NOMO-1 treated with DMSO at 0.1 percent for 48 hours (cell line): ENCODE measurements at regions not wholly inside any gene's neighbourhood (a gene's known extent, or its start where the extent isn't known, plus 50 kb on each side); places are given as distances from the start of the nearest gene placed in this dataset.
"Not testable (repeated sequence)": the region's sequence is repeated elsewhere in the genome, so short reads cannot be mapped to it uniquely, and the experiment has no call there.

Source experiments
- DNase-seq: peaks from one replicate; lab custom pipeline; 2025; ENCODE audit not compliant: unreplicated experiment; lab: John Stamatoyannopoulos, UW

DNA sequence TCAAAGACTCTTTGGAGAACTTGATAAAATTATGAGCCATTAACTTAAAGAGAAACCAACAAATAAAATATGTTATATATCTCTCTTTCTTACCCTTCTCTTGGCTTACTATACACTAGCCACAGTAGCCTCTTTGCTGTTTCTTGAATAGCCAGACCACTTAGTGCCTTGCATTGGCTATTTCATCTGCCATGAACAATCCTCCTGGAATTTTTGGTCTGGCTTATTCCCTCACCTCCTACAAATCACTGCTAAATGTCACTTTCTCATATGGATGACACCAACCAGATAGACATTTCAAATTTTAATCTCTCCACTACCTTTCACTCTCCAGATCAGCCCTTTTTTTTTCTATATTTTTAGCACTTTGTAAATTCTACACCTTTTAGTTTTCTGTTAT lies 1581.7 kb downstream of the EFNA5 start:
- no peak for DNase-seq

GRCh38 chr5:106088462-106088861 lies 1582.3 kb downstream of the EFNA5 start:
- no peak for DNase-seq

GRCh38 chr5:106086352-106086751 lies 1584.4 kb downstream of the EFNA5 start:
- DNase-seq: no peak

DNA sequence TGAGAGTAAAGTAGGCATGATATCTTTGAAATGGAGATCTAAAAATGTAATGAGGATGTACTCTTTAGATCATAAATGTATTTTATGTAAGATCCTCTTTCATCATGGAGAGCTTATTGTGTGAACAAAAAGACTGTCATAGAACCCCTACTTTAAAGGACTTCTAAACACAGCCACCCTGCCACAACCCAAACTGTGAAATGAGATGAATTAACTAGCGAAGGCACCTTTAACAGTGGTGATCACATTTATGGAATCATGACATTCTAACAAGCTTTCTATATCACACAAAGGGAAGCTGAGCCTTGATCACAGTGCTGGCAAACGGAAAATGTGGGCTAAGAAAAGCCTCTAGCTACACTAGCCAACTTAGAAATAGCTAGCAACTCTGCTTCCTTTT lies 1585.2 kb downstream of the EFNA5 start:
- DNase-seq: no peak

GRCh38 chr5:106085136-106085535 lies 1585.6 kb downstream of the EFNA5 start:
- no peak for DNase-seq

DNA sequence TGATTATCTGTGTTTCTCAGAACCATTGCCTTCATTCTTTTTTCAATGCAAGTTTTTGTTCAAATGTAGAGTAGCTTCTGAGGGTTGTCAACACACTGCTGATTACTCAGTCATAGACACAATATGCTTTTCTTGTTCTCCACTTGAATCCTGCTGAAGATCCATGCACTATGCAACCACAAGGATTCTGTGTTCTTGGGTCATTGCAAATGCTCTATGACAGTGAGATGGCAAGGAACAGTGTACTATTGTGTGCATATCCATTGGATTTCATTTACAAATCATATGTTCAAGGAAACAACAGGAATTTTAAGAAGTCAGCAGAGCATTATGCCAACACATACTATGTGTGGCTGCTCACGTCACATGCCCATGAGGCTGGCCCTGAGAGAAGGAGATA lies 1590.2 kb downstream of the EFNA5 start:
- DNase-seq: no peak

DNA sequence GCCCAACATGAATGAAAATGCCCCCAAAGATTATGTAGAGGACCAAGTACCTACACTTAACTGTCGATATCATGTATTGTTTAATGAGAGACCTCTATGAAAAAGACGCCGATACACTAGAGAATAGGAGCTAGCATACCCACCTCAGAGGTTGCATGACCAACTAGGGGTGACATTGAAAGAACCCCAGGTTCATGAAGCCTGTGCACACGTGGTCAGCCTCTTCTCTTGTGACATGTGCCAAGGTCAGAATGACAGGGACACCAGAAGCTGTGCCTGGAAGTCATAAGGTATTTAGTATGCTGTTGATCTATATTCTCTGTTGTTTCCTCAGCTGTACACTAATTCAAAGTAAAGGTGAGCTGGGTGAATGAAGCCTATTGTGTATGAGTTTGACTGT lies 1594.1 kb downstream of the EFNA5 start:
- no peak for DNase-seq

GRCh38 chr5:106072208-106072607 lies 1598.5 kb downstream of the EFNA5 start:
- DNase-seq: no peak

DNA sequence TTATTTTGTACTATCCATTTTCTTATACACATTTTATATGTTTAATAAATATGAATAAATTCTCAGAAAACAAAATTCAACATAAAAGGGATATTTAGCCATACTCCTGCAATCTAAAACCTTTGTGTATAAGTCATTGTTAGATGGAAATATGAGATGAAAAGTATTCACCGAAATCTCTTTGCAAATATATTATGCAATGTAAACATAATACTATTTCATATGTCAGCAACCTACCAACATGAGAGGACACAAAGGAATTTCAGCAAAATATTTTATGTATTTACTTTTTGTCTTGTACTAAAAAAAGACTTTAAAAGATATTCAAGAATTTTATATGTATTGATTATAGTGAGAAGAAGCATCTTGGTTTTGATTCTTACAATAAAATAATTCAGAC lies 1623.4 kb downstream of the EFNA5 start:
- no peak for DNase-seq

DNA sequence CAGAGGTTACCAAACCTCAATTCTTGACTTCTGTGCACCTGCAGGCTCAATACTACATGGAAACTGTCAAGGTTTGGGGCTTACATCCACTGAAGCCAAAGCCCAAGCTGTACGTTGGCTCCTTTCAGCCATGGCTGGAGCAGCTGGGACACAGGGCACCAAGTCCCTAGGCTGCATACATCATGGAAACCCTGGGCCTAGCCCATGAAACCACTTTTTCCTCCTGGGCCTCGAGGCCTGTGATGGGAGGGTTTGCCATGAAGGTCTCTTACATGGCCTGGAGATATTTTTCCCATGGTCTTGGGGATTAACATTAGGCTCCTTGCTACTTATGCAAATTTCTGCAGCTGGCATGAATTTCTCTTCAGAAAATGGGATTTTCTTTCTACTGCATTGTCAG lies 1638.7 kb downstream of the EFNA5 start:
- not testable (repeated sequence) for DNase-seq

- no peak for DNase-seq
Observed at GRCh38 chr5:106028314-106028713, 1642.4 kb downstream of the EFNA5 start.

GRCh38 chr5:106020894-106021293 lies 1649.8 kb downstream of the EFNA5 start:
- no peak for DNase-seq

DNA sequence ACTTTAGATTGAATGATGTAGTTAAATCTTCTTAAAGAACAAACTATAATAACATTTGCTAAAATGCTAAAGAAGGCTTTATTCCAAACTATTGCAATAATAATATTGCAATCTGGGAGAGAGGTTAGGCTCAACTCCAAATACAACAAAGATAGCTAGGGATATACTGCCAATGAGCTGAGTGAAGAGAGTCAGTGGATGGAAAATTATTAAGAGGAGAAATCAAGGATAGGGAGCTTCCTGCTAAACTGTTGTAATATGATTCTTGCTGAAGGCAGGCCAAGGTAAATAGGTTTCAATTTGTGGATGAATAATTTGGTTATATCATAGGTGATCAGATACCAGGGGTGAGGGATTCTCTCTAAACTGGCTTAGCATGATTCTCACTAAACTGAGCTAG lies 1651.5 kb downstream of the EFNA5 start:
- no peak for DNase-seq

- DNase-seq: no peak
Observed at GRCh38 chr5:106017243-106017857, 1653.4 kb downstream of the EFNA5 start.

DNA sequence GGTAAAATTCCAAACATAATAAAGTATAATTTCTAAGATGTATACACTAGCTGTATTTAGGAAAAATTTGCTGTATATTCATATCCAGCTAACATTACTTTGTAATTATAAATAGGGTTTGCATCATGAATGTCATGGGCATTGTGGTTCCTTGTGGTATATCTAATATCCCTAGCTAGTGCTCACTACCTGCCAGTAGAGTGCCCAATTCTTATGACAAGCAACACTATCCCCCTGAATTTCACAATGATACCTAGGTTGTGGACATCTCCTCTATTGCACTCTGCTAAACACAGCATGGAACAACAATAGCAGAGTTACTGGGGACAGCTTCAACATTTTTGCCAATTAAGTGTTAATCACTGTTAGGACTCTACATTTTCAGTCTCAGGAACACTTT lies 1656.5 kb downstream of the EFNA5 start:
- DNase-seq: no peak

- DNase-seq: no peak
Observed at GRCh38 chr5:106006242-106006641, 1664.5 kb downstream of the EFNA5 start.

- DNase-seq: not testable (repeated sequence)
Observed at GRCh38 chr5:105998991-105999390, 1671.7 kb downstream of the EFNA5 start.

- no peak for DNase-seq
Observed at GRCh38 chr5:105993027-105993426, 1677.7 kb downstream of the EFNA5 start.

GRCh38 chr5:105982526-105982925 lies 1688.2 kb downstream of the EFNA5 start:
- no peak for DNase-seq

DNA sequence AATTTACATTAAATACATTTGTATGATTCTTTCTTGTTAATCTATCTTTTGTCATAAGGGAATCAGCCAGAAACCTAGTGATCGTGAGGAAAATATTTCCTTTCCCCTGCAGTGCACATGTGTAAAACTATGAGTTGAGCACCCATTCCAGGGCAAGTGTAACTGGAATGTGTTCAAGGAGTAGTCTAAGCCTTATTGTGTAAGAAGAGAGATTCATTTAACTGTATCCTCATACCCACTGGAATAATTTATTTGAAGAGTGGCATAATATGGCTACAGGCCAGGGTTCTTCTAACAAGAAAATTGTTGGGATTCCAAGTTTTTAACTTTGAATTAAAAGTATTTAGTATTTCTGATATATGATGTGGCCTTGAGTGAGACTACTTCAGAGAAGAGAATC lies 1692.7 kb downstream of the EFNA5 start:
- no peak for DNase-seq

DNA sequence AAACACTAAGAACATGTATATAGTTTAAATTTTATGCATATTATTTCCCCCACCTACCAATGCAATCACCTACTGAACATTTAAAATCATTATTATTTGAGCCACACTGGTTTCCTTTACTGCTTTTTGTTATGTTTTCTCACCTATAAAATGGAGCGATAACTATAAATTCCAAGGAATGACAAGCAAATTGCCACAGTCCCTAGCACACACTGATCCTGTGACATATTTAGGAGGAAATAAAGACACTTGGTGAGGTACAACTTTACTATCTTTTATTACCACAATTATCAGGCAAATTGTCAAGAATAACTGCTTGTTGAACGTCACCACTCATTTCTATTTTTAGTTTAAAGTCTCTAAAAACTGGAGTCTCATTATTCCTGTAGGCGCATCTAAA lies 1693.6 kb downstream of the EFNA5 start:
- no peak for DNase-seq

GRCh38 chr5:105970919-105971318 lies 1699.8 kb downstream of the EFNA5 start:
- DNase-seq: no peak

GRCh38 chr5:105968981-105969380 lies 1701.8 kb downstream of the EFNA5 start:
- no peak for DNase-seq
